KG1 (cell line): ENCODE measurements at regions not wholly inside any gene's neighbourhood (a gene's known extent, or its start where the extent isn't known, plus 50 kb on each side); places are given as distances from the start of the nearest gene placed in this dataset.
"Not testable (repeated sequence)": the region's sequence is repeated elsewhere in the genome, so short reads cannot be mapped to it uniquely, and the experiment has no call there.

Source experiments
- DNase-seq: peaks from one replicate; lab custom pipeline; 2025; lab: John Stamatoyannopoulos, UW

DNA sequence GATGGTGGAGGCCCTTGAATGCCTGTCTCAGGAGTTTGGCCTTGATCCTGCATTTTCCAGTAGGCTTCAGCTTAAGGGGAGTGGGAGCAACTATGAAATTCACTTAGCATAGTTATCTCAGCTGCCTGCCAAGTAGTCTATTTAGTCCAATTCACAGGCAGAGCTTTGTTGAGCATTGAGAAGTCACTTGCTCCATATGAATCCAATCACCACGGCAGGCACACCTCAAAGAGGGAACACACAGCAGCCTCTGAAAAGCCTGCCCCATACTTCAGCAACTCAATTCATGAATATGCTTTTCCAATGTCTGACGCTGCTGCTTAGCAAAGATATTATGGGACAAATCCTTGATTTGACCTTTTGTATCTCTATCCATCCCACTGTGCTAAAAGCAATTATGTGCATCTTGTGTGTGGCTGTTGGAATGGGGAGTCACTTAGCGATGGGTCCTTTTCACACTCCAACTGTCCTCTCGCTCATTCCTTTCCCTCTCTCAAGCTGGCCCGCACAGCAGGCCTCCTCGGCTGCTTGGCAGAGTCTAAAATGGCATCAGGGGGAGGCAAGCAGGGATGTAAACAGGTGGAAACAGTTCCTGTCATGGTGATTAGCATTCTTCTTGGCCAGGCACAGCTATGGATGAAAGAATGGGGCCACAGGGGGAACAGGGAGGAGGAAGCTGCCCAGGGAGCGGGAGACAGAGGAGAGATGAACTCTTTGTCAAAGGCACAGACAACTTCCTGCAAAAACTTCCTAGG is 56.0 kb upstream of the LRPPRC start:
- DNase-seq = no peak

DNA sequence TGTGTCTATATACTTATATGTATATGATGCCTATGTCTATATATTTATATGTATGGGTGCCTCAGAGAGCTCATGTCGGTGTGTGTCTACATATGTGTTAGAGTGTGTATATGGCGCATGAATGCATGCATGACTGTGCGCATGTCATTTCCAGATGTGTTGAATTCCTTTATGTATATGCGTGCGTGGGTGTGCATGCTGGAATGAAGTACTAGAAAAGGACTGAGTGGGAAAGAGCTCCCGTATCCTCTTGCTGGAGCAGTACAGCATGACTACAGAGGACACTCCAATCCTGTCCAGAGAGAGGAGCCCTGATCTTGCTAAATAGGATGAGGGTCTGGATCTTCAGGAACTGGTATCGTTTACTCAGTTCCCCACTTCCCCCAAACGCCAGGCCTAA is 56.8 kb upstream of the LRPPRC start:
- DNase-seq = no peak

DNA sequence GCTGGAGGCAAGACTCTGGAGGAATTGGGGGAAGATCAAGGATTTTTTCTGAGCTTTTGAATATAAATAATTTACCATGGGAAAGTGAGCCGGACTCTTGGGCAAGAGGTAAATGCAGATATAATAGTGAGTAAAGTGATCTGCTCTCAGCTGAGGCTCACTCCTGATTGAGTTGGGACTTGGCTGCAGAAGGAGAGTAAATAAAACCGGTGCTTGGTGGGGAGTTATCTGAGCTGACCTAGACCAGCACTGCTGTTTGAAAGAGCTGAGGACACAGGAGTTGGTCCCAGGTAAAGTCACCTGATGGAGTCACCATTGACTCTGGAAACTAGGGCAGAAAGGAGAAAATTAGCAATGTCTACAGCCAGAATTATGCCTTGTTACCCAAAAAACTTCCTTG is 57.3 kb upstream of the LRPPRC start:
- DNase-seq = no peak

DNA sequence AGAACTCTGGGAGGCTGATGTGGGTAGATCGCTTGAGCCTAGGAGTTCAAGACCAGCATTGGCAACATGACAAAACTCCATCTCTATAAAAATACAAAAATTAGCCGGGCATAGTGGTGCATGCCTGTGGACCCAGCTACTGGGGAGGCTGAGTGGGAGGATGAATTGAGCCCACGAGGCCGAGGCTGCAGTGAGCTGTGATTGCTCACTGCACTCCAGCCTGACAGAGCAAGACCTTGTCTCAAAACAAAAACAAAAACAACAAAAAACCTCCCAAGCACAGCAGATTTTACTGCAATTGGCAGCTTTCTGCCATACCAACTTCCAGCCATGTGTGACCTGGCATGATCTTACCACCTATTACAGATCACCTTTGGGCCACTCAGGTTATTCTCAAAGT is 57.7 kb upstream of the LRPPRC start:
- no peak for DNase-seq

DNA sequence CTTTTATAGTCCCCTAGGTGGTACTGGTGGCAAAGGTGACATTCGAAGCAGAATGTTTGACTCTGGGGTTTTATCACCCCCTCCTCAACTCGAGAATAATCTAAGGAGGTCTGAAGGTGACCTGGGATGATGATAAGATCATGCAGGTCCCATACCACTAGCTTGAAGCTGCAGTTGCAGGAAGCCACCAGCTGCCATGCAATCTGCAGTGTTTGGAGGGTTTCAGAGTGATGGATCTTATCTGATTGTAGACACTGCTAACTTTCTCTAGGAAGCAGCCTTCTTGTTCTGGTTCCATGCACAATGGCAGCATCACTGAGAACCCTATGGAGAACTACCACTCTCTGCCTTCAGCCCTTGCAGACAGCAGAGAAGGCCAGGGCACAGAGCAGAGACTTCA is 59.4 kb upstream of the LRPPRC start:
- no peak for DNase-seq

DNA sequence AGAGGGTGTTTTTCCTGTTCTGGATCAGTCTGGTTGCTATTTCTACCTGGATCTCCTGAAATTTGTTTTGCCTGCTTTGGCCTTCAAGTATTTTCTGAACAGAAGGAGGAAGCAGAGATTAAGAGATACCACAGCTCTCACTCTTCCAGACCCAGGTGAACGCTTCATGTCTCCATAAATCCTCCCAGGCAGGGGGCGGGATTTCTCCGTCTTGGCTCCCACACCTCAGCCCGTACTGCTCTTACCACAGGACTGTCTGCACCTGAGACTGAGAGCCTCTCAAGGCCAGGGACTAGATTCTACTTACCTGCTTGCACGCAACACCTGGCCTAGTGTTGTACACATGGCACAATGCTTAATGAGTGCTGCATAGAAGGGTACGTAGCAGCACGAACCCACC is 59.9 kb upstream of the LRPPRC start:
- no peak for DNase-seq

DNA sequence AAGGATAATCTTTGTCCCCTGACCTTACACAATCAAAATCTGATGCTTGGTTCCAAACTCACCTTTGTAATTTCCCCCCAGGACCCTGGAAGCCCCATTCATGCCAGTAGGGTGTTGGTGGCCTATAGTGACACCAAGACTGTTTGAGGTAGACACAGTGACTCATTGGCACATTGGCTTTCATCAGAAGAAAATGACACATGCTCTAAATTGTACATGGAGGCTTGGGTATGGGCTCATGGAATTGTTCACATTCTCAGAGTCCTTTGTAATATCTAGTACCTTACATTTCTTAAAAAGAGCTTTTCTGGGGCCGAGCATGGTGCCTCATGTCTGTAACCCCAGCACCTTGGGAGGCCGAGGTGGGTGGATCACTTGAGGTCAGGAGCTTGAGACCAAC is 61.2 kb upstream of the LRPPRC start:
- no peak for DNase-seq

DNA sequence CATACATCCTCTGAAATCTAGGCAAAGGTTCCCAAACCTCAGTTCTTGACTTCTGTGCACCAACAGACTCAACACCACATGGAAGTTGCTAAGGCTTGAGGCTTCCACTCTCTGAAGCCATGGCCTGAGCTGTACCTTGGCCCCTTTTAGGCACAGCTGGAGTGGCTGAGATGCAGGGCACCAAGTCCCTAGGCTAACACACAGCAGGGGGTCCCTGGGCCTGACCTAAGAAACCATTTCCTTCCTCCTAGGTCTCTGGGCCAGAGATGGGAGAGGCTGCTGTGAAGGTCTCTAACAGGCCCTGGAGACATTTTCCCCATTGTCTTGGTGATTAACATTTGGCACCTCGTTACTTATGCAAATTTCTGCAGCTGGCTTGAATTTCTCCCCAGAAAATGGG is 64.5 kb upstream of the LRPPRC start:
- not testable (repeated sequence) for DNase-seq

DNA sequence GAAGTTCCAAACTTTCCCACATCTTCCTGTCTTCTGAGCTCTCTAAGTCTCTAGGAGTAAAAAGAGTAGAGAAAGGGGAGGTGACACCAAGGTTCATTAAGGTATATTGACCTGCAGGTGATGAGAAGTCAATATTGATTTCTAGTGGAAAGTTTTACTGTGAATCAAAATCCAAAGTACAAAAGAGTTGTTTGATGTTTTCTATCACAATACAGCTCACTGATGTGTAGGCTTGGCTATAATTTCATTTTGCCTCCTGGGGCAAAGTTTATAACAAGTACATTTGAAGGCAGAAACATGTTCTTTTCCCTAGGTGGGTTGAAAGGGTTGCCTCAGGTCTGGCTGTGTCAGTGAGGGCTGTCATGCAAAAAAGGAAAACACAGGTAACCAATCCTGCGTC is 65.2 kb upstream of the LRPPRC start:
- DNase-seq = no peak

DNA sequence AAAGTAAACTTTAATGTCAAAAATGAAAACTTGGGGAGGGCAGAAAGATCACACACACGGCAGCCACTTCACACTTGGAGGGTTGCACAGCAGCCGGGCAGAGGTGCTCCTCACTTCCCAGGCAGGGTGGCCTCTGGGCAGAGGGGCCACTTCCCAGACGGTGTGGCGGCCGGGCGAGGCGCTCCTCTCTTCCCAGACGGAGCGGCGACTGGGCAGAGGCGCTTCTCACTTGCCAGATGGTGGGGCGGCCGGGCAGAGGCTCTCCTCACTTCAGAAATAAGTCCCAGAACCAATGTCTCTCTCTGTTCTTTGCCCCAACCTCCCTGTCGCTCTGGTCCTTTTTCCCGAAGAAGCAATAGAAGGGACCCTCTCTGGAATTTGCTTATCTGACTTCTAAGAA is 65.7 kb upstream of the LRPPRC start:
- DNase-seq = no peak

DNA sequence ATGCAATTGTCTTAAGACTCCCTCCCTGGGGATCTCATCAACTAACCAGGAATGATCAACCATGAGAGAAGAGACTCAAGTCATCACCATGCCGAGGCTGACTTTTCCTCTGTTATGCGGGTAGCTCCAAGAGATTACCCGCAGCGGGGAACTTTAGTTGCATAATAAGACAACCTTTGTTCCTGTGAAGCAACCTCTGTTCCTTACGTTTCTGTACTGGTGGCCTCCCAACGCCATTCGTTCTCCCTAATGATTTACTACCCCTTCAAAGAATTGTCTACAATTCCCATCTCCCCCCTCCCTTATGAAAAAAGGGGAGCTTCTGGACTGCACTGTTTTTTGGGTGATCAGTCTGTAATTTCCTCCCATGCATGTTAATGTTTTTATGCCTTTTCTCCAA is 66.1 kb upstream of the LRPPRC start:
- DNase-seq = no peak

DNA sequence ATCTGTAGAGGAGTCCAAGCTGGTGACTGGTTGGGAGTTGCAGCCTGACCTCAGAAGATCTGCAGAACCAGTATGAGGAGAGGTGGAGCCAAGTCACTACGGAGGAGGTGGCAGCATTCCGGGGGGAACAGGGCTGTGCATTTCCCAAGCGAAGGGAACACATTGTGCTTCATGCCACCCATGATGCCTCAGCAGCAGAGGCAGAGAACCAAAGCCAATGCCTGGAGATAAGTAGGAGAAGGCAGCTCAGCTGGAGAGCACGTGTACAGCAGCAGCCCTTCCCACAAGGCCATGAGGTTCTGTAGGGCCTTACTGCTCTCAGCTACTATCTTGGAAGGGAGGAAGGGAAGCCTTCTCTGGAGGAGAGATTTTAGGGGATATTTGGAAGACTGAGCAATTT is 67.2 kb upstream of the LRPPRC start:
- no peak for DNase-seq

DNA sequence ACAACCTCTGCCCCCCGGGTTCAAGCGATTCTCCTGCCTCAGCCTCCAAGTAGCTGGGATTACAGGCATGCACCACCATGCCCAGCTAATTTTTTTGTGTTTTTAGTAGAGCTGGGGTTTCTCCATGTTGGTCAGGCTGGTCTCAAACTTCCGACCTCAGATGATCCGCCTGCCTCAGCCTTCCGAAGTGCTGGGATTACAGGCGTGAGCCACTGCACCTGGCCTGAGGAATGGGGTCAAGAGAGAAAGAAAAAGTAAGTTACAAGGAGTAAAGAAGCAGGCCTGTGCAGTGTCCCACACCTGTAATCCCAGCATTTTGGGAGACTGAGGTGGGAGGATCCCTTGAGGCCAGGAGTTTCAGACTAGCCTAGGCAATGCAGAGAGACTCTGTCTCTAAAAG is 68.5 kb upstream of the LRPPRC start:
- DNase-seq = not testable (repeated sequence)

DNA sequence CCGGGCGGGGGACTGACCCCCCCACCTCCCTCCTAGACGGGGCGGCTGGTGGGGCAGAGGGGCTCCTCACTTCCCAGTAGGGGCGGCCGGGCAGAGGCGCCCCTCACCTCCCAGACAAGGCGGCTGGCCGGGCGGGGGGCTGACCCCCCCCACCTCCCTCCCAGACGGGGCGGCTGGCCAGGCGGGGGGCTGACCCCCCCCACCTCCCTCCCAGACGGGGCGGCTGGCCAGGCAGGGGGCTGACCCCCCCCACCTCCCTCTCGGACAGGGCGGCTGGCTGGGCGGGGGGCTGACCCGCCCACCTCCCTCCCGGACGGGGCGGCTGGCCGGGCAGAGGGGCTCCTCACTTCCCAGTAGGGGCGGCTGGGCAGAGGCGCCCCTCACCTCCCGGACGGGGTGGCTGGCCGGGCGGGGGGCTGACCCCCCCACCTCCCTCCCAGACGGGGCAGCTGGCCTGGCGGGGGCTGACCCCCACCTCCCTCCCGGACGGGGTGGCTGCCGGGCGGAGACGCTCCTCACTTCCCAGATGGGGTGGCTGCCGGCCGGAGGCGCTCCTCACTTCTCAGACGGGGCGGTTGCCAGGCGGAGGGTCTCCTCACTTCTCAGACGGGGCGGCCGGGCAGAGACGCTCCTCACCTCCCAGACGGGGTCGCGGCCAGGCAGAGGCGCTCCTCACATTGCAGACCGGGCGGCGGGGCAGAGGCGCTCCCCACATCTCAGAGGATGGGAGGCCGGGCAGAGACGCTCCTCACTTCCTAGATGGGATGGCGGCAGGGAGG is 71.4 kb upstream of the LRPPRC start:
- not testable (repeated sequence) for DNase-seq

DNA sequence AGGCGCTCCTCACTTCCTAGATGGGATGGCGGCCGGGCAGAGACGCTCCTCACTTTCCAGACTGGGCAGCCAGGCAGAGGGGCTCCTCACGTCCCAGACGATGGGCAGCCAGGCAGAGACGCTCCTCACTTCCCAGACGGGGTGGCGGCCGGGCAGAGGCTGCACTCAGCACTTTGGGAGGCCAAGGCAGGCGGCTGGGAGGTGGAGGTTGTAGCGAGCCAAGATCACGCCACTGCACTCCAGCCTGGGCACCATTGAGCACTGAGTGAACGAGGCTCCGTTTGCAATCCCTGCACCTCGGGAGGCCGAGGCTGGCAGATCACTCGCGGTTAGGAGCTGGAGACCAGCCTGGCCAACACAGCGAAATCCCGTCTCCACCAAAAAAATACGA is 72.0 kb upstream of the LRPPRC start:
- not testable (repeated sequence) for DNase-seq

DNA sequence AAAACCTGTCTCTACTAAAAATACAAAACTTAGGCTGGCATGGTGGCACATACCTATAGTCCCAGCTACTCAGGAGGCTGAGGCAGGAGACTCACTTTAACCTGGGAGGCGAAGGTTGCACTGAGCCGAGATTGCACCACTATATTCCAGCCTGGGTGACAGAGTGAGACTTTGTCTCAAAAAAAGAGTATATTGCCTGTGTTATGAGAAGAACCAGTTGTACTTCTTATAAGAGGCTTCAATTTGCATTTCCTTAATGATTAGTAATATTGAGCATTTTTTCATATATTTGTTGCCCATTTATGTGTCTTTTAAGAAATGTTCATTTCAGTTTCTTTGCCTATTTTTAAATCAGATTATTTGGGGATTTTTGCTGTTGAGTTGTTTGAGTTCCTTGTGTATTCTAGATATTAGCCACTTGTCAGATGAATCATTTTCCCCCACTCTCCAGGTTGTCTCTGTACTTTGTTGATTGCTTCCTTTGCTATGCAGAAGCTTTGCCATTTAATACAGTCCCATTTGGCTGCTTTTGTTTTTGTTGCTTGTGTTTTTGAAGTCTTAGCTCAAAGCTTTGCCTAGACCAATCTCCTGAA is 75.8 kb upstream of the LRPPRC start:
- no peak for DNase-seq

DNA sequence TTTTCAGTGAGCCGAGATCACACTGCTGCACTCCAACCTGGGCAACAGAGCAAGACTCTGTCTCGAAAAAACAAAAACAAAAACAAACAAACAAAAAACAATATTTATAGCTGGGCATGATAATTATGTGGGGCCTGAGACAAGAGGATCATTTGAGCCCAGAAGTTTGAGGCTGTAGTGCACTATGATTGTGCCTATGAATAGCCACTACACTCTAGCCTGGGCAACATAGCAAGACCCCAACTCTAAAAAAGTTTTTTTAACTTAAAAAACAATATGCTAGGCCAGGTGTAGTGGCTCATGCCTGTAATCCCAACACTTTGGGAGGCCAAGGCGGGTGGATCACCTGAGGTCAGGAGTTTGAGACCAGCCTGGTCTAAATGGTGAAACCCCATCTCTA is 77.9 kb upstream of the LRPPRC start:
- not testable (repeated sequence) for DNase-seq

DNA sequence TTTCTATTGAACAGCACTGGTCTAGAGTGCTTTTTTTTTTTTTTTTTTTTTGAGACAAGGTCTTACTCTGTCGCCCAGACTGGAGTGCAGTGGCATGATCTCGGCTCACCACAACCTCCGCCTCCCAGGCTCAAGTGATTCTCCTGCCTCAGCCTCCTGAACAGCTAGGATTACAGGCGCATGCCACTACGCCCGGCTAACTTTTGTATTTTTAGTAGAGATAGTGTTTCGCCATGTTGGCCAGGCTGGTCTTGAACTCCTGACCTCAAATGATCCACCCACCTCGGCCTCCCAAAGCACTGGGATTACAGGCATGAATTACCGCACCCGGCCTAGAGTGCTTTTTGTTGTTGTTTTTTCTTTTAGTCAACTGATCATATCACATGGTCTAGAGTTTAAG is 79.0 kb upstream of the LRPPRC start:
- DNase-seq = not testable (repeated sequence)

DNA sequence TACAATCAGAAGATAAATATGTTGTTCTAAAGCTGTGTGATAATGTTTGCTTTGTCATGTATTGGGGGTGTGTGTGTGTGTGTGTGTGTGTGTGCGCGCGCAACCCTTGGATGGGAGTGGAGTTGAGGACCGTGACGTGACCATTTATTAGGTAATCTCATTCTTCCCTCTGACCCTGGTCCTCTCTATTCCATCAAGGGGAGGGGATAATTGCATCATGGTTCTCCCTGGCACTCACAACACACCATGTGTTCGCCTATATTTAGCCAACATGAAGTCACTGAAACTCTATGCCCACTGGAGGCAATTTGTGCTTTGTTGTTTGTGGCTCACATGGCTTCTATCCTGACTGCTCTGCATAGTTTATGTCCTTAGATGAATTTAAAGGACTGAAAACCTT is 79.8 kb upstream of the LRPPRC start:
- no peak for DNase-seq

DNA sequence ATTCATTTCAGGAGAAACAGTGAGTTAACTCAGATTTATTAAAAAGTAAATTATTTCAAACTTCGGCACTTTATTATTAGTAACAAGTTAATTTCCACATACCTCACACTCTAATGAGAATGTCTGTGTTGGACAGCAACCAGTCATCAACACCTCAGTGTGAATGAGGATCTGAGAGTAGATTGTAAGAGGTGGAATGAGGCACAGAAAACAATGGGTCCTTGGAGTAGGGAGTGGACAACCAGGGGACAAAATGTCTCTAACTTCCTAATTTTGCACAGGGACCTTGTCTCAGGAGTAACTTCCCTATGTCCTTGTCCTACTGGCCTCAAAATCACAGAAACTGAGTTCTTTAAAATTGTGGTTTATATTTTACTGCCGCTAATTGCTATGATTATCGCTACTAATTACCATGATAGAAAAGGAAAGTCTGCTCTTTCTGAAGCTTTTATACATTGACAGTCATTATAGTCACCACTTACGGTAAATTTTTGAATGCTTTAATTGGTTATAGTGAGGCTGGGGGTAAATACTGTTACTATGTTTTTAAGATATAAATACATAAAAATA is 82.2 kb upstream of the LRPPRC start:
- DNase-seq = no peak

DNA sequence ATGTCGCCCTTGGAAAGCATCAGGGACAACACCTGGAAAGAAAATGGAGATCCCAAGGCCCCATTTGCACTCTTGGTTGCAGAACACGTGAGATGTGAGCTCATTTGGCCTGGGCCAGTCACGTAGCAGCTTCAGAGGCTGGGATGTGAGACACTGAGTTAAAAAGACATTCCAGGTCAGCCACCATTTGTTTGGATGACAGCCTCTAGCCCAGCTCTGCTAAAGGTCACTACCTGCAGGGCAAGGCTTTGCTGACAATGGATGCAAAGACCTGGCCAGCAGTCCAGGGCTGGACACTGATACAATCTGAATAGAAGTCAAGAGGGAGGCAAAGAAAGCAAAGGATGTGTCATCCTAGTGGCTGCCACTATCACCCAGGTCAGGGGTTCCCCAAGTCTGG is 83.9 kb upstream of the LRPPRC start:
- DNase-seq = no peak

DNA sequence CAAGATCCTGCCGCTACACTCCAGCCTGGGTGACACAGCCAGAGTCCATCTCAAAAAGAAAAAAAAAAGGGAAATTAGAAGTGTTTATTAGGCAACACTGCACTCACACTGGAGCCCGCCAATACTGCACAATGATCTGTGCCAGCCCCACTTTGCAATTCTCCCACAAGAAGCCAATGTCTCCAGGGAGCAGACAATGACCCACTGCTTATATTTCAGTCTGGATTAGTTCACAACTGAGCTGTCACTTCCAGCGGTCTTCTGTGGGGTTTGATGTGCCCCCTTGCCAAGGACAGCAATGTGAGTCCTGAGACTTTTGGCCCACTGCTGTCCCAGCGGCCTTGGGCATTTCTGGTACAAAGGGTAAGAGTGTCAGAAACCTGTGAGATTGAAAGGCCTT is 85.6 kb upstream of the PPM1B start:
- DNase-seq = no peak

DNA sequence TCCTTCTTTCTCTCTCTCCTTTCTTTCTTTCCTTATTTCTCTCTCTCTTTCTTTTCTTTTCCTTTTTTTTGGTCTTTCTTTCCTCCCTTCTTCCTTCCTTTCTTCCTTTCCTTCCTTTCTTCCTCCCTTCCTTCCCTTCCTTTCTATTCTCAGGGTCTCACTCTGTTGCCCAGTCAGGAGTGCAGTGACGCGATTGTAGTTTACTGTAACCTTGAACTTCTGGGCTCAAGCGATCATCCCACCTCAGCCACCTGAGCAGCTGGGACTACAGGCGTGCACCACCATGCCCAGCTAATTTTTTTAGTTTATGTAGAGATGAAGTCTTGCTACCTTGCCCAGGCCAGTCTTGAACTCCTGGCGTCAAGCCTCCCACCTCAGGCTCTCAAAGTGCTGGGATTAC is 83.8 kb upstream of the PPM1B start:
- DNase-seq = no peak
